GM21737 (cell line): ENCODE measurements at regions not wholly inside any gene's neighbourhood (a gene's known extent, or its start where the extent isn't known, plus 50 kb on each side); places are given as distances from the start of the nearest gene placed in this dataset.
"Not testable (repeated sequence)": the region's sequence is repeated elsewhere in the genome, so short reads cannot be mapped to it uniquely, and the experiment has no call there.

Experiments used
- ATAC-seq: cut with Tn5 transposase; IDR thresholded peaks from one replicate; pipeline ENCODE4 v1.9.1; 2021; ENCODE audit warnings: mild to moderate bottlenecking, moderate library complexity; ENCODE audit not compliant: unreplicated experiment

DNA sequence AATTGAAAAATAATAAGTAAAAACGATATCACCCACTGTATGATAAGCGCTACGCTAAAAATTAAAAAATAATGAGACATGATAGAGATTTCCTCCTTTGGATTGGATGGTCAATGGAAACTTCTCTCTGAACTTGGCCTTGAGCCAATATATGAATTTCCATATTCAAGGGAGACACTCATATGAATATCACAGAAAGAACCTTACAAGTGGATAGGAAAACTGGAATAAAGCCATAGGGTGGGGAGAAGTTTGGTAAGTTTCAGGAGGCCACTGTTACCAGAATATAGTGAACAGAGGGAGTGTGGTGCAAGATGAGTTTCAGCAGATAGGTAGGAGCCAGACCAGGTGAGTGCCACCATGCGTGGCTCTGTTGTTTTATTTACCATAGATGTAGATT, 147.2 kb downstream of the SEM1 start:
- no peak for ATAC-seq

DNA sequence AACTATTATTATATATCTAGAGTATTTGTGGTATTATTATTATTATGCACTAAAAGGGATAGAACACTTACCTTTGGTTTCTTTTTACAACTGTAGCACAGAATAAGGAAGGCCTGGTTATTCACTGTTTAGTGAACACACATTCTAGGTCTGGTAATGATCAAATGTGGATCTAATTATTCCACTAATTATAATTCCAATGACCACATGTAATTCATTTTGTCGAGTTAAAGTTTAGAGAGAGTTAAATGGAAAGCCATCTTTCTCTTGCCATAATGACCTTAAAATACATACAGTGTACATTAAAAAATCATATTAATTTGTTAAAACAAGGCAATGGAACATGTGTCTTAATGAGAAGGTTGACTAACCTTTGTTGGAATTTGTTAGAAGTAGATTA, 147.8 kb downstream of the SEM1 start:
- ATAC-seq: no peak

DNA sequence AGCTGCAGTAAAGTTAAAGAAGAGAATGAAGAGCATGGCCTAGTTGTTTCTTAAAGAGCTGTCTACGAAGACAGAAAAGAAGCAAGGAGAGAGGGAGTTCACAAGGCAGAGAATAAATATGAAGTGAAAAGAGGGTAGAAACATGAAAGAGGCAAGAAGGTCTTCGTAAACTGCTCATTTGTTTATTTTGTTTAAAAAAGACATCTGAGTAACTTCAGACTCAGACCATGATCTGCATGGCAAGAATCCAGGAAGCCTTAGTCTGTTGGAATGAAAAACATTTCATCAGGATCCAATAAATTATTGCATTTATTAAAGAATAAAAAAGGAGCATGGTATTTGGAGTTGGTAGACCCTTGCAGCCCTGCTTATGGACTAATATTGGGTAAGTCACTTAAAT, 151.1 kb downstream of the SEM1 start:
- ATAC-seq: no peak

DNA sequence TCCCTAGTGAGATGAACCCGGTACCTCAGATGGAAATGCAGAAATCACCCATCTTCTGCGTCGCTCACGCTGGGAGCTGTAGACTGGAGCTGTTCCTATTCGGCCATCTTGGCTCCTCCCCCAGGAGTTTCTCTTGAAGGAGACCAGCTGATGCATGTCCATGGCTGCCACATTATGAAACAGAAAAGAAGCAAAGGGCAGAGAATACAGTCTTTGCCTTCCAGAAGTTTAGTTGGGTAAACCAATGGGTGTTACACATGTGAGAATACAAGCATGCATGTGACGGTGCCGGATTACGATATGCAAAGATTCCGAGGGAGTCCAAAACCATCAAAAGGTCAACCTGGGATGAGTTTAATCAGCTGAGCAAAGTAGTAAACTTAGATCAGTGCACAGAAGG, 151.6 kb downstream of the SEM1 start:
- ATAC-seq: no peak

DNA sequence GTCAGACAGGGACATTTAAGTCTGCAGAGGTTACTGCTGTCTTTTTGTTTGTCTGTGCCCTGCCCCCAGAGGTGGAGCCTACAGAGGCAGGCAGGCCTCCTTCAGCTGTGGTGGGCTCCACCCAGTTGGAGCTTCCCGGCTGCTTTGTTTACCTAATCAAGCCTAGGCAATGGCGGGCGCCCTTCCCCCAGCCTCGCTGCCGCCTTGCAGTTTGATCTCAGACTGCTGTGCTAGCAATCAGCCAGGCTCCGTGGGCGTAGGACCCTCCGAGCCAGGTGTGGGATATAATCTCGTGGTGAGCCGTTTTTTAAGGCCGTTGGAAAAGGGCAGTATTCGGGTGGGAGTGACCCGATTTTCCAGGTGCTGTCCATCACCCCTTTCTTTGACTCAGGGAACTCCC, 152.0 kb downstream of the SEM1 start:
- ATAC-seq: not testable (repeated sequence)

DNA sequence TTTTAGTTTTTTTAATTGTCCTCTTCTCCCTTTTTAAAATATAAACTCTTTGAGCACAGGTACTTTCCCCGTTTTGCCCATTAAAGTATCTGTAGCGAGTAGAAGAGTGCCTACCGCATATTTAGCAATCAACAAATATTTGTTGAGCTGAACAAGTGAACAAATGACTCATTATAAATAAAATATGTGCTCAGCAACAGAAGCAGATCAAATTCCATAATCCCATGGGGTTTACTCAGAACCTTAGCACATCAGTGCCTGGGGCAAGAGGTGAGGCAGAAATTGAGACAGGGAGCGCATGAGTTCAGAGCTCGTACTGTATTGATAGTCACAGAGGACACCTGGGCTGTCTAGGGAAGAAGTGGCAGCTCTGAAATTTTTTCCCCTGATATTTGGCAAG, 161.0 kb downstream of the SEM1 start:
- no peak for ATAC-seq

DNA sequence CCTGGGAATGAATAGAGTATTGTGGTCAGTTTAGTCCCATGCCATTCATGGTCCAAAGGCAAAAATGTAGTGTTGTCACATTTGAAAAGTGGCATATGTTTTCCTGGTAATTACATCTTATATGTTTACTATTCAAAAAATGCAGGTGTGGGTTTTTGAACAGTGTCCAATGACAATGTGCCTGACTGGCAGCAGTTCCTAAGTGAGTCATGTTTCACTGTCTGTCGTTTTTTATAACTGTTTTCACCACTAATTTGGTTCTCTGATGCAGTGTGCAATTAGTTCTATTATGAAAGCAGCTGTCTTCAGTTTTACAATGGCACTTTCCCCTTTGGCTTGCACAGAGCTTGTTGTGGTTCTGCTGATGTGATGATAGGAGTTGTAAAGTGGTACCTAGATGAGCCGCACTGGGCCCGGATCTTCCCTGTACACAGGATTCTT, 162.3 kb downstream of the SEM1 start:
- no peak for ATAC-seq

DNA sequence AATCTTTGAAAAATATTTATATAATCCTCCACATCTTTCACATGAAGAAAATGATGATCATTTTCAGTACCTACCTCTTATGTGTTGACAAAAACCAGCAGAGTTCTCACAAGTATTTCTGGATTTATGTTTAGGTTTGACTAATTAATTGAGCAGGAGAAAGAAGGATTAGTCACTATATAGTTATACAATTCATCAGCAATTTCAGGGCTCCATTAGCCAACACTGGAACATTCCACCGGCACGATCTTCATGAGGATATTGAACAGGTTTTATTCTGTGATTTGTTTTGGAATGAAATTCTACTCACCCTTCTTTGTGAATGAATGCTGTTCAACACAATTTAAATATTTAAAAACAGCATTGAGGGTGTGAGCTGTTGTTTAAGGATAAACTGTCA, 163.2 kb downstream of the SEM1 start:
- no peak for ATAC-seq

DNA sequence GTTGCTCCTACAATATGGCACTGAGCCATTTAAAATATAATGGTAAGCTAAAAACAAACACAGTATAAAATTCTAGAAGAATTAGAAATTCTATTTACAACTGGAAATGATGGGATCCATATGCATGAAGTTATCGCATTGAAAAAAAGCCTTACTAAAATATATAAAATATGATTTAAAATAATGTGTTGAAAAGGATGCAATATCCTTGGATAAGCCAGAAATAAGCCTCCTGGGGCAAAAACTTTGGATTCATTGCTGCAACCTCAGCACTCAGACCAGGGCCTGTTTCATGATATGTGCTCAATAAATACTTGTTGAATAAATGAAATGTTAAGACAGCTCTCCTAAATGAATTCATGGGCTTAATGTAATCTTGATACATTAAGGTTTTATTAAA, 170.2 kb downstream of the SEM1 start:
- no peak for ATAC-seq

DNA sequence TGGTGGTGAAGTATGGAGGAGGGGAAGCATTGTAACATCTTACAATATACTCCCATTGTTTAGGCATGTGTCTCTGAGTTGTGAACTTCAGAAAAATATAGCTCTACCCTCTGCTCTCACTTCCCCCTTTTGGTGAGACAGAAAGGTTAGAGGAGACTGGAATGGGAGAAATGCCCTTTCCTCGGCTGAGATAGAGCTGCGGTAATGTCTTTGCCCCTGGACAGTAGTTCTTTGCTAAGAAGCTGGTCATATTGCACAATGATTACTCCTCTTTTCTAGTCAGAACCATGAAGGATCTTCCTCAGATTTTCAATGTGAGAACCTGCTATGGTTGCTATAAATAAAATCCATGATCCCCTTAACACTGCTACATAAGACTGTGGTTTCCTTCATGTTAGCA, 171.0 kb downstream of the SEM1 start:
- no peak for ATAC-seq

DNA sequence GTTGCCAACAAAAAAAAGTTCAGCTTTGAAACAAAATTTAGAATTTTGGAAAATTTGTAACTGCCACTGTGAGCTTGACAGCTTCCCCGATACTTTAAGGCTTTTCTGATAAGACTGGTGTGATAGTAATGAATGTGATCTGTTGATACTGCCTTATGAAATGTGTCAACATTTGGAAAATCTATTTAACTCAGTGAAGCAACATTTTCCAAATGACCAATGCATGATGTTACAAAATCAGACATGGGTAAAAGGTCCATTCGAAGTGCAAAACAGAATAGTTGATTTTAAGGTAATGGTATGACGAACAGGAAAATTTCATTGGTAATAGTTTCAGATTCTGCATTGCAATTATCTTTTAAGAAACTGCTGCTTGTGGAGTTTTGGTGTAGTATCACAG, 175.4 kb downstream of the SEM1 start:
- ATAC-seq: no peak

DNA sequence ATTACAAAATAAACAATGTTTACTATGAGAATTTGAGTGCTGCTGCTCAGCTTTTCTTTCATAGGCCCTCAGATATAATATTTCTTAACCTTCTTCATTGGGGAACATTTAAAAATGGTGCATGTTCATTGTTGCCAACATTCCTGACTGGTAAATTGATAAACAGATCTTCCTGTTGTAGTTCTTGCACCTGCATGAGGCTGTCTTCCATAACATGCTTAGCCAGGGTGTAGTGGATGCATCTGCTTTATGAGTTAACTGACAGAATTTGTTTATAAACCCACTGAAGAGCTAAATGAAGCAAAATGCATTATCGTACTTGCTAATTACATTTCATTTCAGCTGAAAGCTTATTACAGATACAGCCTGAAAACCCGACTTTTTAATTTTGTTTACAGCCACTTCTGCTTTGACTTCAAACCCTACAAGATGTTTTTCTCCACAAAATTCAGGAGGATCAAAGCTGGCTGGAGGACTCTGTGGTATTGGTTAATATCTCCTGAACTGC, 177.2 kb downstream of the SEM1 start:
- no peak for ATAC-seq

DNA sequence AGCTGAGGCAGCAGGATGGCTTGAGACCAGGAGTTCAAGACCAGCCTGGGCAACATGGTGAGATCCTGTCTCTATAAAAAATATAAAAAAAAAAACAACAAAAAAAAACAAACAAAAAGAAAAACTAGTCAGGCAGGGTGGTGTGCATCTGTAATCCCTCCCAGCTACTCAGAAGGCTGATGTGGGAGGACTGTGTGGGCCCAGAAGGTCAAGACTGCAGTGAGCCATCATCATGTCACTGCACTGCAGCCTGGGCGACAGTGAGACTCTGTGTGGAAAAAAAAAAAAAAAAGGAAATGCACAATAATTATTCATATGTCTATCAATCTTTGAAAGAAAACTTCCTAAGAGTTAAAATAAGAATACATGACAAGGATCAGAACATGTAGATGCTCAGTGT, 178.3 kb downstream of the SEM1 start:
- no peak for ATAC-seq

DNA sequence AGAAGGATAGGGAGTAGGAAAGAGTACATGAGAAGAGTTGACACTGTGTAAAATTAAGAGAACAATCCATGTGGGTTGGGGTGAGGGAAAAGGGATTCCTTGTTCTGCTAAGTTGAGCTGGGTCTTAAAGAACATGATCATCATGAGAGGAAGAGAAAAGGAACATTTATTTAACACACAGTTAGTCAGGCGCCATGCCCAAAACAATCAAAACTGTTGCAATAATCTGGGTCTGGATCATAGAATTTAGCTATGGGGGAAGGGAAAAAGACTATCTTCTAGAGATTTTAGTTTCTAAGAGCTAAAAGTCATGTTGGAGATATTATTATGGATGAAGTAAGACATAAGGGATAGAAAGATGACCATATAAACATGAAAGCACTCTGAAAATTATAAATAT, 178.9 kb downstream of the SEM1 start:
- no peak for ATAC-seq

DNA sequence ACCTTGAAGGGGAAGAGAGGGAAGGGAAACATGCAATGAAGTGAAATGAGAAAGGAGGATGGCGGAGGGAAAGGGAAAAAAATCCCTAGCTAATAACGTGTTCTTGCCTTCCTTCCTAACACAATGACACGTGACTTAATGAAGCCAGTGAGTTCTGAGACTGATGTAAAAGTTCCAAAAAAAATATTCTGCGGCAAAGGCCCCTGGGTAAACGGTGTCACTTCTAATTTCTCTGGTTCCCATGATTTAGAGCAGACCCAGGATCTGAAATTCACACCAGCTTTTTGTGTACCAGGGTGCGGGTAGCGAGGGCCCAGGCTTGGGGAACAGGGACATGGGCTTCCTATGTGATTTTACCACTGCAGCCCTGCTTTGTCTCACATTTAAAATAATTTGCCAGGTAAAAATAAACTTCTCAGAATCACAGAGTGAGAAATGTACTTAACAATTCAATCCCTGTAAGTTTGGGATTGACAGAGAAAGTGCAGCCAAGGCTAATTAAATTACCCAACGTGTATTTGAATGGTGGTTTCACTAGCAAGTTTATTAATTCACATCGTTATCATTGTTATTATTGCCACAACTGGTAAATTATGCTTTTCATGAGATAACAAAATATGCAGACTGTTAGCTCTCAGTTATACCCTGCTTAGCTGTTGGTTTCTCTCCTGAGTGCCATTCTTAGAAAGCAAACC, 182.4 kb downstream of the SEM1 start:
- no peak for ATAC-seq

DNA sequence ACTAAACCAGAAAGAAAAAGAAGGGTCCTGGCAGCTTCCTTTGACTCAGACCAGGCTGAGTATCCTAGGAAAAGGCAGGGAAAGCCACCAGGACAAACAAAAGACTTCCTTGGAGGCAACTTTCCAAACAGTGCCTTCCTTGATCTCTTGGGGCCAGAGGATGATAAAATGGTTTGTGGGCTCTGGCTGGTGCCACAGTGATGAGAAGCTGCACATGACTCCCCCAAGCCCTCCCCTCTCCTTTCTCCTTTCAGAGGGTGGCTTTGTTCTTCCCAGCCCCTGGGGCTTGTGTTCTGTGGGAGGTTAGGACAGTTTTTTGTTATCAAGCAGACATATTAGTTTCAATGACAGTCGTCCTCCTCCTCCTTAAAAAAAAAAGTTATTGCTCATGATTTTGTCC, 183.2 kb downstream of the SEM1 start:
- no peak for ATAC-seq

DNA sequence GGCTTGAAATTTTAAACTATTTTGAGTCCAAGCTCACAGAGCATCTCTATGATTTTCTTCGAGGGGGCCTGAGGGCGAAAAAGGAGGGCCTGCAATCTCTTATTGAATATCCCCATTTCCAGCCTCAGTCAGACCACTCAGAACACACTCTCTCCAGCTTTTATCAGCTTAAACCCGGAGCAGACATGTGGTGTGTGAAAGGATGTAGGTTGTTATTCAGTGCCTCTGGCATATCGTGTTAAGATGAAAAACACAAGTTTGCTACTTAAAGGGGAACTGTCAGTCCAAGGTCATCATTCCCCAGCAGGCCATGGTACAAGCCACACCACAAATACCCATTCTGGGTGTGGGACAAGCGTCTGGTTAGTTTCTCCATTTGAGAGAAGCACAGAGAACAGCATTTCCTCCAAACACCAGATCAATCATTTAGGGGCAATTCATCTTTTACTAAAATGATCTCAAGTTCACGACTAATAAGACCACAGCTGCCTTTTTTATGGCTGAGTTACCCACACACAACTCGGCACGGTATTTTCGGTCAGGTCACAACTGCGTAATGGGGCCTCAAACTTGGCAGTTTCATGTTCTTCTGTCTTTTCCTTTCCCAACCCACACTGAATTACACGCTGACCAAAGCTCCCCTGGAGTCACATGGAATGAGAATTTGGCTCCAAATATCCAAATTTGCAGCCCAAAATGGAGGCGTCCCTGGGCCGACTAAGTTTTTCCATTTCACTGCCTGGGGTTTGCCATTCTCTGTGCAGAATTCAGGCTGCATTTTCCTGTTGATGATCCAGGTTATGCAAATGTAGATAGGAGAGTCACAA, 188.4 kb downstream of the SEM1 start:
- no peak for ATAC-seq

DNA sequence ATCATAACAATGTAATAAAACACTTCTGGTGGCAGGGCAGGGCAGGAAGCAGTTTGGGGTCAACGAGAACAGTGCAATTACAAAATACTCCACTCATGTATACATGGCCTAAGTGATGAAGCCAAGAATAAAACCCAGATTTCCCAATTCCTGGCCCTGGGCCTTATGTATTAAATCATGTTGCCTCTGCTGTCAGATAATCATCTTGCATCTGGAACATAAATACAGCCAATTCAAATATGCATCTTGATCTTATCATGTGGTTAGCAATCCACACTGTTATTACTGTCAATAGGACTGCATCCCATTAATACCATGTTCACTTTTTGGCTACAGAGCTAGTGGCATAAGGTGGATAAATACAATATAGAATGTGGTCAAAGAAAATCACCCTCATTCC, 186.5 kb upstream of the SLC25A13 start:
- no peak for ATAC-seq

DNA sequence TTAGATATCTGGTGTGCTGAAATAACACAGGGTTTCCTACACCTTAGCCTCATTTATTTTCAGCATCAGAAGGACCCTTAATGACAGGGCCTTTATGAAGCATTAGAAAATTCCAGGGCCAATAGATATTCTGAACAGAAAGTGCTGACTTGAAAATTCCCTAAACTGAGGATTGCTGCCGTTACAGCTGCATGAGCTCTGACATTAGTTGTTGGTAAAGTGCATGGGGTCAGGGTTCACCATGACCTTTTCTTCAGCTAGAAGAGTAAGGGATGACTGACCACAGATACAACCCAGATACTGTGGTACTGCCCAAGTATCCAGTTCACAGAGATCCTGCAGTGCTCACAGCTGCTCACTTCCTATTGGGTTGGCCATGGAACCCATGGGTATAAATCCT, 181.7 kb upstream of the SLC25A13 start:
- no peak for ATAC-seq

DNA sequence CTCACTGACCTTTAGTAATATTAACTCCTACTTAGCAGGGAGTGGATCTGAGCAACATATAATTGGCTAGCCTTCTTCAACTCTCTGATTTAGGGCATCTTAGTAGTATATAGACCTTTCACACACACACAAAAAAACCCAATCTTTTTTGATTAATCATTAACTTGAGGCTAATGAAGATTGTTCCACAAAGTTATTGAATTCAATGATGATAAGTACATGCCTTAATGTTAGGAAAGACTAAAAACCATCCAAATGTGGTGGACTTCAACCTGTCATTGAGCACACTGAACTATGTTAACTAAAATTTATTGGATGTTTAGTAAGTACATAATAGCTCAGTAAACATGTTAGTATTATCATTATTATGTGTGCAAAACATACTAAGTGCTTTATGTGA, 179.4 kb upstream of the SLC25A13 start:
- no peak for ATAC-seq

DNA sequence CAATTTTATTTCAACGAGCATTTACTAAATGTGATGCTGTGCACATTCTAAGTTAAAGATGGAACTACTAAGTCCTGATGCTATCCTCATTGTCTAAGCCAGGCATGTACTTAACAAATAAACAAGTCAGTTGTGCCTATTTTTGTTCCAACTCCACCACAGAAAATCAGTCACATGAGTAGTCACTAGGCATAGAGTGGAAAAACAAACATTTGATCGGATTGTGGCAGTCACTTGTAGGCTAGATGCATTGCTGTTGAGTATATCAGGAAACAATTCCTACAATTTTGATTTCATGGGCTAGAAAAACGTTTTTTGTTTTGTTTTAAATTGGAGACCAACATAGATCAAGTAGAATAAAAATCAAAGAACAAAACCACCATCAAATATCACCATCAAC, 177.6 kb upstream of the SLC25A13 start:
- ATAC-seq: no peak

DNA sequence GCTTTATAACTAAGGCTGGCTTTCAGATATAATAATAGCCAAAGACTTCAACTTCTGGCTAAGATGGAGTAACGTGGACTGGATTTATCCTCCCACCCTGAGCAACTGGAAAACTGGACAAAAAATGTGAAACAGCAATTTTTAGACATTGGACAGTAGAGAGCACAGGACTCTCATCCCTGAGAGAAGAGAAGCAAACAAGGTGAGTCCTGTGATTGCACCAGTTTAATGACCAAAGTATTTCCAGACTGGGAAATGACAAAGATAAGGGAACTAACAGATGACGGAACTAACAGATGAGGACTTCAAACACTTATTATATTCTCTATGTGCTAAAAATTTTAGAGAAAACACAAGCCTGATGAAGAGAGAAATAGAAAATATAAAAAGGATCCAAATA, 175.7 kb upstream of the SLC25A13 start:
- ATAC-seq: no peak
